HG02870 (cell line): ENCODE measurements at regions not wholly inside any gene's neighbourhood (a gene's known extent, or its start where the extent isn't known, plus 50 kb on each side); places are given as distances from the start of the nearest gene placed in this dataset.
"Not testable (repeated sequence)": the region's sequence is repeated elsewhere in the genome, so short reads cannot be mapped to it uniquely, and the experiment has no call there.

Source experiments
- ATAC-seq: cut with Tn5 transposase; IDR thresholded peaks from one replicate; pipeline ENCODE4 v1.9.1; 2021; ENCODE audit warnings: mild to moderate bottlenecking, moderate library complexity; ENCODE audit not compliant: unreplicated experiment

DNA sequence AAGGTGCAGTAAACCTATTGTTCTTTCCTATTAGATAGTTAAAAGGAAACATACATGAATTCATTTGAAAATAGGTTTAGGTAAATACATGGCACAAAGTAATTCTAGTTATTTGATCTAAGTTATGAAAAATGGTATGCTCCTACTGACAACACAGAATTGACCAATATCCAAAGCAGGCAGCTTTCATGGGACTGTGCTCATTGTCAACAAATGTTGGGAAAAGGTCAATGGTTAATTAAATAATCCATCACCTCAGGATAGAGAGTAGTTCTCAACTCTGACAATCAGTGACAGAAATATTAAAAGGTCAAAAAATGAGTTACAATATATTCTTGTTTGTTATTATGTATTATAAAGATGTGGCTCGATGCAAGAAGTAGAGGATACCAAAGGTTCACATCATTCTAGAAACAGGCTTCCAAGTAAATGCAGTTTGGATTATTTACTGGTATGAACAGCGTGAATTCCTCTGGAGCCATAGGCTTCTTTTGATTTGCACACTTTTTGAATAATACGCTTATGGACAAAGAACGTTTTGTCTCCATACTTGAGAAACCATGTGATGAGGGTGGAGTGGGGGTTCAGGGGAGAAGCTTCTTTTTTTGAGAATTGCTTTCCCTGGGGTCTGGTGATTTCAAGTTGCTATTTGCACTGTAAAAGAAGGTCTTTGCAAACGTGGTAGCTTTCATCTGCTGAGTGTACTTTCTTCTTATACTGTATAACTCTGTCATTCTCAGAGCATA, 422.0 kb upstream of the ZEB2 start:
- ATAC-seq = no peak

DNA sequence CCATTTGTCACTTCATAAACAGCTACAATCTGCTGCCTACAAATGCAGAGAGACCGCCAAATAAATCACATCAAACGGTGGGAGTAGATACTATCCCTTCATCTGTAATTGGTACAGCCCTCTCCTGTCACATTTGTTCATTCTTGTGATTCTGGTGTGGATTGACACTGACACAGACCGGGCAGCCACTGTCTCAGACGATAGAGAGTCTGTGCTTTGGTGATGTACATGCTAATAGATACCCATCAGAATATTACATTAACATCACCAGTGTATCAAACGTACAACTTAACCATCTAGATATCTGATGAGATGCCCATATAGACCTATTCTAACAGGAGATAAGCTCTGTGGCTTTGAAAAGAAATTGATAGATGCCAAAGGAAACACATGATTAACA, 419.7 kb upstream of the ZEB2 start:
- no peak for ATAC-seq

DNA sequence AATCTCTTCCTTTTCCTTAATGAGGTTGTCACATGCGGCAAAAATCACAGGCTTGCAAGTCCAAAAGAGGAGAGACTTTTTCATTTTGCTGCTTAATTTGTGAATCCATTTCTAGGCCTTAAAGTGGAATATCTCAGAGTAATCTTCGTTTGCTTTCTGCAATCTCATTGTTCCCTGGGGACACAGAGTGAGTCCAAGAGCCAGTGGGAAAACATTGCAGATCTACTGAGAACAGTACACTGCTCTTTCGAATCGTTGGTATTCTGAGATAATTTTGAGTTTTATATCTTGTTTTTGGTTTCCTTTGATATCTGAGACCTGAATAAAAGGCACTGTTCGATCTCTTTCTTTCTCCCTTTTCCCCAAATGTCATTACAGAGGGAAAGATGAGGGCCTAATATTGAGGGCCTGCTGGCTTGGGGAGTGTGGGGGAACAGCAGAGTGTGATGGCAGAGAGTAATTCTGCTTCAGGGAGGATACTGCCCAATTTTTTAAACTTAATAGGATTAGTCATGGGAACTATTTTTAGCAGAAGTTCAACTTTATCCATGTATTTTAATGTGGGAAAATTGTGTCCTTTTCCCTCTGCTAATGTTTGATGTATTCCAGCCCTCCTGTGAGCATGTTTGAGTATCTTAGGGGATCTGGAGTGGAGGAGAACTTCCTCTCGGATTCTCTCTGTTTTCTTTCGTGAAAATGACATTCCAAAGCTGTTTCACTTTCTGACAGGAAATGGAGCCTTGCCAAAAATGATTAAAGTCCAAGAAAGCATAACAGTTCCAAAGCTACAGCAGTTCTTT, 418.2 kb upstream of the ZEB2 start:
- no peak for ATAC-seq

DNA sequence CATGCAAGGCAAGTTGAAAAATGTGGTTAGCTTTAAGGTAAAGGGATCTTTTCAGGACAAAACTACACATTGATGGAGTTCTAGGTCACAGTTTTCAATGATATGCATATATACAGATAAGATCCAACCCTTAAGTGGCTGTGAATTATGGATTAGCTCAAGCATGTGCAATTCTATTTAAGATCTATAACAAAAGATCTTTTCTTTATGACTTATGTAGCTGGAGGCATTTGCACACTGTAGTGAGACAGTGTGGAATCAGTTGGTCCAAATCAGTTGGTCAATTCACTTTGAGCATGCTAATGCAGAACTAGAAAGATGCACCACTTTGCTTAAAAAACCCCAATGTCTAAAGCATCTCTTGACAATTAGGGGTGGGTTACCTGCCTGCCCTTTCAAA, 417.1 kb upstream of the ZEB2 start:
- ATAC-seq = no peak

DNA sequence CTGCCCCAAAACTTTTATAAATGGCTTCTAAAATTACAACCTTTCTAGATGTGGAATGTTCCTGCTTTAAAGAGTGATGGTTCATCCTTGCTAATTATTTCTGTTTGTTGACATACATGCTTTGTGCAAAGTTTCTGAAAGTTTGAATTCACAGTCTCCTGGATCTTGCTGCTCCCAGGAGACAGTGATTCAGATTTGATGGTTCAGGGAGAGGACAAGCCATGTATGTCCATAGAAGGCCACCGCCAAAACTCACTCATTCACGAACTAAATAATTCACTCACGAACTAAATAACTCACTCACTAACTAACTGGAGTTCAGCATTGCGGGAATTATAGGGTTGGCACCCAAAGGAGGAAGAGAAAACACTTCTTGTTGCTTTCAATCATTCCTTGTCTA, 416.5 kb upstream of the ZEB2 start:
- ATAC-seq = no peak

DNA sequence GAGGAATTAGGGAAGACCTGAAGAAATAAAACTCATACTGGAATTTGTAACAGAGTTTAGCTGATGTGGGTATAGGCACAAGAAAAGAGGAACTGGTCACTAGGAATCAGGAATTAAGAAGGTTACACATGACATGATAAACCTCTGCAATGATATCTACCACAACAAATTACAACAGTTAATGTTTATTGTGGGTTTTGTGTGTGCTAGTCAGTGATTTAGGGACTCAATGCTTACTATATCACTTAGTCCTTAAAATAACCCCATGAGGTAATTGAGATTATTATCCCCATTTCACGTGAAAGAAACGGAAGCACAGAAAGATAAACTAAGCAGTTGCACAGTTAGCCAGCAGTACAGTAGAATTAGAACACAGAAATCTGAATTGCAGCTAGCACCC, 415.8 kb upstream of the ZEB2 start:
- ATAC-seq = no peak

DNA sequence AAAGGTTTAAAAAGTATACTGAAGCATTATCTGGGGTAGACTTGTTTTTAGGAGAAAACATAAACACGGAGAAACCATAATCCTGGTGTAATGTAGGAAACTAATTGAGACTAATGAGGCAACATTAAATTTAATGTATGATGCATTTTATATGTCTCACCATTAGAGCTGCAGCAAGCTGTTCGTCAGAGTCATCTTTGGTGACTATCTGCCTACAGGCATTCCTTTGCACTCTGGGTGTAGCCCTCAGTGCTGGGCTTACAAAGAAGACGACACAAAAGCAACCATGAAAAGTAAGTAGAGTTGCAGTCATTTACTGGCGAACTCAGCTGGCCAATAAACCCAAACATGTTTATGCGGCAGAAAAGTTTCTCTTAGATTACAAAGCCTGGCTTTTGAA, 415.3 kb upstream of the ZEB2 start:
- no peak for ATAC-seq

DNA sequence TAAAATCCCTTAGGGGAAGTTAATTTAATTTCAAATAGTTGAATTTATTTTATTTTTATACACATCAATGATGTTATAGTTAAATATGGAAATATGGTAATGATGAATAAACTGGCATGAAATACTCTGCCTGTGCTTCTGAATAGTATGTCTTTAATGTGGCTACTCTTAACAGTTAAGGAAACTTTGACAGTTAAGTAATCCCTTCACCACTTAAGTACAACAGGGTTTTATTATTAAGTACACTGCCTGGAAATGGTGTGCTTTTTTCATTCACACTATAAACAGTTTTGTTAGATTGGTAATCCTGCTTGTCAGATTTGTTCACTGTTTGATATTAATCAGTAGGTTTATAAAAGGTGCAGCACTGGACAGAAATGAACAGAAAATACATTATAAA, 412.0 kb upstream of the ZEB2 start:
- ATAC-seq = no peak

DNA sequence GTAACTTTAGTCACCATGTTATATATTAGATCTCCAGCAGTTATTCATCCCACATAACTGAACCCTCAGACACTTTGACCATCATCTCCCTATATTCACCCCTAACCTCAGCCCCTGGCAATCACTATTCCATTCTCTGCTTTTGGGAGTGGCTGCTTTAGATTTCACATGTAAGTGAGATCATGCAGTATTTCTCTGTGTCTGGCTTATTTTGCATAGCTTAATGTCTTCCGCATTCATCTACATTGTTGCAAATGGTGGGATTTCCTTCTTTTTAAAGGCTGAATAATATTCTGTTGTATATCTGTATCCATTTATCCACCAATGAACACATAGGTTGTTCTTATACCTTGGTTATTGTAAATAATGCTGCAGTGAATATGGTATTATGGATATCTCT, 411.6 kb upstream of the ZEB2 start:
- ATAC-seq = no peak

DNA sequence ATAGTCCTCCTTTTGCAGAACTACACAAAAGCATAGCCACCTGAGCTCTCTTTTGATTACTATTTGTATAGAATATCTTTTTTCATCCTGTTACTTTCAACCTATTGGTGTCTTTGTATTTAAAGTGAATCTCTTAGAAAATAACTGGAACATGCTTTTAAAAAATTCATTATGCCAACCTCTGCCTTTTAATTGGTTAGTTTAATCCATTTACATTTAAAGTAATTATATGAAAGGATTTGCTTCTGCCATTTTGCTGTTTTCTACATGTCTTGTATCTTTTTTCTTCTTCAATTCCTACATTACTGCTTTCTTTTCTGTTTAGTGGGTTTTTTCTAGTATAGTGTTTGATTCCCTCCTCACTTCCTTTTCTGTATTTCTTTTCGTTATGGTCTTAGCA, 407.5 kb upstream of the ZEB2 start:
- ATAC-seq = no peak

DNA sequence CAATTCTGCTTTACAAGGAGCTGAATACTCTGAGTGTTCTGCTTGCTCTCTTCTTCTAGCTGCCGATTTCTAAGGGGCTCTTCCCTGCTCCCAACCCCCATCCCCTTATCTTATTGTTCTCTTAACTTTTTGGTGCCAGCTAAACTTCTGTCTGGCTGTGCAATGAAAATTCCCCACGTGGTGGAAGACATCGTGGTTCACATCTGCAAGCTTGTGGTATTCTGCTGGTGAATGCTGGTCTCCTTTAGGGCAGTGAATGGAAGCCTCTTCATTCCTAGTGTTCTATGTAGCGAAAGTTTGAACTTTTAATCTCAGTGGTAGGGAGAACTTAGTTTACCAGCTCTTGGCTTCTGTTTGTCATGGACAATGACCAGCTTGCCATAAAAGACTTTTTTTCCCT, 406.0 kb upstream of the ZEB2 start:
- ATAC-seq = no peak

DNA sequence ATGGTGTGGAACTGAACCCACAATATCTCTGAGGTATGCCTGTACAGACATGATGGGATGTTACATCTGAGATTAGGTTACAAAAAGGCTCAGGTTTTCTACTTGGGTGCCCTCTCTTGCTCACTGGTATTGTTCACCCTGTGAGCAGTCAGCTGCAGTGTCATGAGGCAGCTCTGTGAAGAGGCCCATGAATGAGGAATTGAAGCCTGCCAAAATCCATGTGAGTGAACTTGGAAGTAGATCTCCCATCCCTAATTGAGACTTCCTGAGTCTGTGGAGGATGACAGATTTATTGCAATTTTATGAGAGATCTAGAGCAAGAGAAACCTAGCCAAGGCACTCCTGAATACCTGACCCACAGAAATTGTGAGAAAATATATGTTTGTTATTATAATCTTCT, 404.9 kb upstream of the ZEB2 start:
- ATAC-seq = no peak

DNA sequence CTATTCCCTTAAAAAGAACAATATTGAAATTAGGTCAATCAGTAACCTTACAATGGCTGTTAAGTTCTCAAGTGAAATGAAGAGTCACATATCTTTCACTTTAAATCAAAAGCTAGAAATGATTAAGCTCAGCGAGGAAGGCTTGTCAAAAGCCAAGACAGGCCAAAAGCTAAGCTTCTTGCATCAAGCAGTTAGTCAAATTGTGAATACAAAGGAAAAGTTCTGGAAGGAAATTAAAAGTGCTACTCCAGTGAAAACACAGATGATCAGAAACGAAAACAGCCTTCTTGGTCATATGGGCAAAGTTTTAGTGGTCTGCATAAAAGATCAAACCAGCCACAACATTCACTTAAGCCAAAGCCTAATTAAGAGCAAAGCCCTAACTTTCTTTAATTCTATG, 402.6 kb upstream of the ZEB2 start:
- no peak for ATAC-seq

DNA sequence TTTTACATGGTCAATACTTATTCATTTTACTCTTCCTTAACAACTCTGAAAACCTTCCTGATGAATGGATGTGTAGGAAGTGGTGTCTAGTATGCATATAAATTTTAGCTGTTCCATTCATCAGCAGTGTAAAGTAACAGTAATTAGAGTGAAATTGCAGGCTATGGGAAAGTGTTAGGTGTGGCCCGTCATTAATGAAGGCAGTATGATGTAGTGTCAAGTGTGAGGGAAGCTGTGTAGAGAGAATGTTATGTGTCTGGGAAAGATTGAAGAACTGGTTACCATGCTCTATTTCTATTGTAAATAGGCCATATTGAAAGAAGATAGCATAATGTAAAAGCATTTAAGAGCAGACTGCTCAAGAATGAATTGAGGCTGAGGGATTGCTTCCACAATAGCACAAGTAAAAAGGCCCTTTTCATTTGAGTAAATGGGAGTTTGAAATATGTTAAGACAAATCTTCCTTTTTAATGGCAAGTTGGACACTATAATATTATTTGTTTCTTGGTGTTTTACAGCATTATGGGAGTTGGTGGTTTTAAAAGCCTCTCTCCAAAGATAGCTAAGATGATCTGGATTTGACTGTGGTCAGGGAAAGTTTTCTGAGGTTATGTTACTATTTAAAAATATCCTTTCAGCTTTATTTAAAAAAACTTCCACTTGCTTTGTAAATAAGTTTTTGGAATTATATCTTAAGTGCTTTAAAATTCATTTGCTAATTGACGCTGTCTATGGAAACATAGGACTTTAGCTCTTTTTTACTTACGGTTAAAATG, 401.0 kb upstream of the ZEB2 start:
- no peak for ATAC-seq

DNA sequence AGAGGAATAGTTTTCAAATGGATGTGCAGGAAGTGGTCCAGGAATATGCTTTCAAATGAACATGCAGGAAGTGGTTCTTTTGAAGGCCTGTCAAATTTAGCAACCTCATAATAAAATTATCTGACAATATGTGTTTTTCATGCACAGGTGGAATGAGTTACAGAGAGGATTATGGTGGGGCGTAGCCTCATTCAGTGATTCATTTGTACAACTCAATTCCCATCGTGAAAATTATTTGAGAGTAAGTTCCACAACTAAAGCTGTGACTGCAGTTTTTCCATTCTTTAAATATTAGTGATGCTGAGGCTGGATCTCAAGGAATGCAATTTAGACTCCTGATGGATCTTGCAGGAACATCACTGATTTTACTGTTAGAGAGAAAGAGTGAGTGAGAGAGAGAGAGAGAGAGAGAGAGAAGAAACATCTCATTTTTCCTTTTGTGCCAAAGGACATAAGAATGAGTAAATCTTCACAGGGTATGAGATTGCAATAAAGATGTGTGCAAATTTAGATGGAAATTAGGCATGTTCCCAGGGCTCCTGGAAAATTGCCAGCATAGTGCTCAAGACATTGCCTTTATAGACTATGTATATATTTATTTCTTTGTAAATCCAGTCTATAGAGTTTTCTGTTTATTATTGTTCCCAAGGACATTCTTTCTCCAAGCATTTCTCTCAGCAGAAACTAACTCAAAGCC, 394.9 kb upstream of the ZEB2 start:
- ATAC-seq = no peak

DNA sequence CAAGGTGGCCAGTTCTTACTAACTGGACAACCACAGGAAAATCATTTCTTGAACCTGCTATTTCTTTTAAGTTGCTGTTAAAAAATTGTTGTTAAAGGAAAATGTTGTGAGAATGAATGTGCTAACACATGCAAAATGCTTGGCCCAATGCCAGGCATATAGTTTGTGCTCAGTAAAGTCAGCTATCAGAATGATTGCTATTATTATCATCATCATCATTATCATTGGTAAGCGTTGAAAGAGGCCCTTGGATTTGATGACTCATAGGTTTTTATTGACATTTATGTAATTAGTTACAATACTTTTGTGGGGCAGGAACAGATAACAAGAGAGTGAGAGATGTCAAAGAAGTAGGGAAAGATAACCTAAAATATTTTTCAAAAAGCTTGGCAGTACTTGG, 394.2 kb upstream of the ZEB2 start:
- ATAC-seq = no peak

DNA sequence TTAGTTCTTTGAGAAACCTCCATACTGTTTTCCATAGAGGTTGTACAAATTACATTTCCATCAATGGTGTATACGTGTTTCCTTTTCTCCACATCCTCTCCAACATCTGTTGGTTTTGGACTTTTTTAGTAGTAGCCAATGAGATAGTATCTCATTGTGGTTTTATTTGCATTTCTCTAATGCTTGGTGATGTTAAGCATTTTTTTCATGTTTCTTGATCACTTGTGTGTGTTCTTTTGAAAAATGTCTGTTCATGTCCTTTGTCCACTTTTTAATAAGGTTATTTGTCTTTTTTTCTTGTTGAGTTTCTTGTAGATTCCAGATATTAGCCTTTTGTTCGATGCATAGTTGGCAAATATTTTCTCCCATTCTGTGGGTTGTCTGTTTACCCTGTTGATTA, 392.3 kb upstream of the ZEB2 start:
- no peak for ATAC-seq

DNA sequence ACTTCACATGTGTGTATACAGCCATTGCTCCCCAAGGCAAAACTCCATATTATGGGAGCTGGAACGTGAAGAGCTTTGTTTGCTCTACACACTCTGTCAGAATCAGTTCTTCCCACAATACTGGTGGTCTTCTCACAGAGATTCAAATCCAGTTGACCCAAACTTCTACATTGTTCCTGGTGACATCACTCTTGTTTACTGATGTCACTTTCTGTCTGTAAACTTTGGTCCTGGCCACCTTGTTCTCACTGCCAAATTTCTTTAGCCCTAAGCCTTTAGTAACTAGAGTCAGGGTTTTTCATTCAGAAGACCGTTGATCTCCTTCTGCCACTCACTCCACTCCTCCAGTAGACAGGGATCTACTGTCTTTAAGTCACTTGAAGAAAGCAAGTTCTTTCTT, 386.0 kb upstream of the ZEB2 start:
- ATAC-seq = no peak

DNA sequence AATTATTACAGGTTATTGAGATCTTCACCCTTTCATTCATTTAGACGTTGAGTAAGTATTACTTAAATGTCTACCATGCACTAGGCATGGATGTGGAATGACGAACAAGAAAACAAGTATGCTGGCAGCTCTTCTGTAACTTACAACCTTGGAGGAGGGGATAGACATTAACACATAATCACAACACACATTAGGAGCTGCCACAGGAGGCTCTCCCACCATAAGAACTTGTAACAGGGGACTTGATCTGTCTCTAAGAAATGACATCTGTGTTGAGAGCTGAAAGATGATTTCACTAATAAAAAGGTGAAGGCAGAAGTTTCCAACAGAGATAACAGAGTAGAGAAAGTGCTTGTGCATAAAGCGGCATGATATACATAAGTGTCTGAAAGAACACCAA, 384.7 kb upstream of the ZEB2 start:
- ATAC-seq = no peak

DNA sequence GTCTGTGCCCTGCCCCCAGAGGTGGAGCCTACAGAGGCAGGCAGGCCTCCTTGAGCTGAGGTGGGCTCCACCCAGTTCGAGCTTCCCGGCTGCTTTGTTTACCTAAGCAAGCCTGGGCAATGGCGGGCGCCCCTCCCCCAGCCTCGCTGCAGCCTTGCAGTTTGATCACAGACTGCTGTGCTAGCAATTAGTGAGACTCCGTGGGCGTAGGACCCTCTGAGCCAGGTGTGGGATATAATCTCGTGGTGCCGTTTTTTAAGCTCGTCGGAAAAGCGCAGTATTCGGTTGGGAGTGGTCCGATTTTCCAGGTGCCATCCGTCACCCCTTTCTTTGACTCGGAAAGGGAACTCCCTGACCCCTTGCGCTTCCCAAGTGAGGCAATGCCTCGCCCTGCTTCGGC, 383.1 kb upstream of the ZEB2 start:
- not testable (repeated sequence) for ATAC-seq

DNA sequence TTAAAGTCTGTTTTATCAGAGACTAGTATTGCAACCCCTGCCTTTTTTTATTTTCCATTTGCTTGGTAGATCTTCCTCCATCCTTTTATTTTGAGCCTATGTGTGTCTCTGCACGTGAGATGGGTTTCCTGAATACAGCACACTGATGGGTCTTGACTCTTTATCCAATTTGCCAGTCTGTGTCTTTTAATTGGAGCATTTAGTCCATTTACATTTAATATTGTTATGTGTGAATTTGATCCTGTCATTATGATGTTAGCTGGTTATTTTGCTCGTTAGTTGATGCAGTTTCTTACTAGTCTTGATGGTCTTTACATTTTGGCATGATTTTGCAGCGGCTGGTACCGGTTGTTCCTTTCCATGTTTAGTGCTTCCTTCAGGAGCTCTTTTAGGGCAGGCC, 381.5 kb upstream of the ZEB2 start:
- not testable (repeated sequence) for ATAC-seq
